ENCODE measurements at regions not wholly inside any gene's neighbourhood (a gene's known extent, or its start where the extent isn't known, plus 50 kb on each side); places are given as distances from the start of the nearest gene placed in this dataset.

DNA sequence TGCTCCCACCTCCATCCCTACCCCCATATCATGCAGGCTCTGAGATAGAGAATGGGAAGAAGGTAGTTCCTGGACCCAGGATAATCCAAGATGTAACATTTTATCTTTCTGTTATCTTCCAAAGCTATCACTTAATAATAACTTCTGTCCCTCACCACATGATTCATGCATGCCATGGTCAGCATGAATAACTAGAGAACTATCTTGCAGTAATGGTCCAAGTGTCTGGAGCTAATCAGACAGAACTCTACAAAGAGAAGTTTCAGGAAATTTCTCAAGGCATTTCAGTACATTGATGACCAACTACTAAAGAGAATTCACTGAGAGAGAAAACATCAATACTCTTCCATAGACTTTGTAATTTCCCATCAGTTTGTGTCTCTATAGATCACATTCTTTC lies 1469.7 kb upstream of the PIK3C3 start:
- DNase-seq, result no peak

DNA sequence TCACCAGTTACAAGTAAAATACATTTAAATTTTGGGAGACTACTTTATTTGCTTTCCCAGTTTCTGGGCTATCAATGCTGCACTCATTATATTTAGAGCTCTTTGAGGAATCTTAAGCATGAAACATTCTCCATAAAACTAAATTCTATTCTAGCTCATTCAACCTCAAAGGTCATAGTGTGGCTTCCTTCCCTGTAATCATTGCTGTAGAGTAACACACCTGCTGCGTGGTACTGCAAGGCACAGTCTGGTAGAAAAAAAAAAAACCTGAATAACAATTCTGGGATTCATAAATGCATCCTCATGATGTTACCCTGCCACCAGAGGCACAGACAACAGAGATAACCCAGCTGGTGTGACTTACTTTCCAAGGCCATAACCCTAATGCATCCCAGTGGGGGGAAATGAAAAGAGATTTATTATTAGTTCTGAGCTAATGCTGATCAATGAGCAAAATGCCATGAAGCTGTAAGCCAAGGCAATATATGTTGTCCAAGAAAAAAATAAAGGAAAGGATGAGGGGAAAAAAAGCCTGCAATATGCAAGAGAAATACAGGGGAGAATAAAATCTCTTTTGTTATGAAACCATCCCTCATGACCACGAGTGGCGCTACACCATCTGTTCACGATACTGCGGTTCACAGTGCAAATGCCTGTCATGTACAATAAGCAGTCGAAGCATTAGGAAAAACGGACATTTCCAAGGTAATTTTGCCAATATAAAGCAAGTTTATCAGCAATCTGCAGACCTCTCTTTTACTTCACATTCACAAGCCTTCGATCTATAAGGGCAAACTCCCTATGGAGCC lies 1481.6 kb upstream of the PIK3C3 start:
- DNase-seq, result no peak

DNA sequence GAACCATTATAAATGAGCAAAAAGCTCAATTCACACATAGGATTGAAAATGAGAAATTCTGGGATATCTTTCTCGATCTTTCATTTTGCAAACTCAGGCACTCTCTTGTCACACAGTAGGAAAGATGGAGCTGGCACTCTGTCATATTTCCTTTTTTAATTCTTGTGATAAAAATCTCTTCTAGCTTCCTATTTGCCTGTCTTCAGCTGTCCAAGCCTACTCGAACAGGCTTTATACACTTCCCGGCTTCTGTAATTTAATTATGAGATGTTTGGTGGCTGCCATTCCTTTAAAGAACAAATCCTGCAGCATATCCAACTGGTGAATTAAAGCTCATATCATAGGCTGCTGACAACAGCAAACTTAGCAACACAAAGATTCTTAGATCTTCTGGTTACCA lies 1484.3 kb upstream of the PIK3C3 start:
- DNase-seq, result no peak

DNA sequence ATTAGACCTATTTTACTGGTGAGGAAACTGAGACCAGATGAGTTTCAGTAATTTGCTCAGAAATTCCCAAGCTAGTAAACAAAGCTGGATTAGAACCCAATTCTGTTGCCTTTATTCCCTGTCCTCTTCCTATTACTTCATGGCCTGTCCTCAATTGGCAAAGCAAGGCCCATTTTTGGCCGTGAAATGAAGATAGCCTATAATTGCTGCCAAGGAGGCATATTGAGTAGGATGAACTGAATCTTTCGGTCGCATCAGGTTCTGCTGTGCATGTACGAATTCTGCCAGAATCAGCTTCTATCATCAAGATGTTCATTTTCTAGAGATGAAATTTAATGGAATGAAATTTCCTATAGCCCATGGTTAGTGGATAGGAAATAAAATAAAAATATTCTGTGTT lies 1485.2 kb upstream of the PIK3C3 start:
- no peak for DNase-seq

DNA sequence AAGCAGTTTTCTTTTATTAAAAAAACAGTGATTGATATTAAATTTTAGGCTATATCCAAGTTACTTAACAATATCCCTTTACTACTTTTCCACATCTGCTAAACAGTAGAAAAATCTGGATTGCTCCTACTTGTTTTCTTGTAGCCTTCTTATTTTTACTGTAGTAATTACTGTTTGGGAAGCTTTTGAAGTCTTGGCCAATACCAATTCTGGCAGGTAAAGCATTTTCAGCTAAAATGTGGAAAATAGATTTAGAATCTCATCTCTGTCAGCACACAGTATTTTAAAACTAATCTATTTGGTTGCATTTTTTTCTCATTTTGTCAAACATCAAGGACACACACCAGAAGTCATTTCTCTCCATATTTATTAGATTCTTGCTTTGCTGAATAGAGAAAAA lies 1485.7 kb upstream of the PIK3C3 start:
- no peak for DNase-seq

DNA sequence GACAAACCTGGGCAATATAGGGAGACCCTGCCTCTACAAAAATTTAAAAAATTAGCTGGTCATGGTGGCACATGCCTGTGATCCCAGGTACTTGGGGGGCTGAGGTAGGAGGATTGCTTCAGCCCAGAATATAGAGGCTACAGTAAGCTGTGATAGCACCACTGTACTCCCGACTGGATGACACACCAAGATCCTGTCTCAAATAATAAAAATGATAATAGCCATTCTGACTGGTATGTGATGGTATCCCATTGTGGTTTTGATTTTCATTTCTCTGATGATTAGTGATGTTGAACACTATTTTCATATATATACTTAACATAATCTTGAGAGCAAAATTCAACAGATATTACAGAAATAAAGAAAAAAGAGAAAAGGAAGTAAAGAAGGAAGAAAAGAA lies 1491.0 kb upstream of the PIK3C3 start:
- DNase-seq, result no peak

DNA sequence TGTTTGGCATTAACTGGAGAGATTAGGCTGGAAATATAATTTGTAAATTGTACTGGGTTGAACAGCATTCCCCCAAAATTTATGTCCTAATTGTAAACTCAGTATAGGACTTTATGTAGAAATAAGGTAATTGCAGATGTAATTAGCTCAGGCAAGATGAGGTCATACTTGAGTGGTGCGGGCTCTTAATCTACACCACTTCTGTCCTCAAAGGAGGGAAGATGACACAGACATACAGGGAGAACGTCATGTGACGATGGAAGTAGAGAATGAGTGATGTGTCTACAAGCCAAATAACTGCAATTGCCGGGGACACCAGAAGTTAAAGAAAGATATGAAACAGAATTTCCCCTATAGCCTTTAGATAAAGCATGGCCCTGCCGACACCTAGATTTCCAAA lies 1501.1 kb upstream of the PIK3C3 start:
- no peak for DNase-seq

DNA sequence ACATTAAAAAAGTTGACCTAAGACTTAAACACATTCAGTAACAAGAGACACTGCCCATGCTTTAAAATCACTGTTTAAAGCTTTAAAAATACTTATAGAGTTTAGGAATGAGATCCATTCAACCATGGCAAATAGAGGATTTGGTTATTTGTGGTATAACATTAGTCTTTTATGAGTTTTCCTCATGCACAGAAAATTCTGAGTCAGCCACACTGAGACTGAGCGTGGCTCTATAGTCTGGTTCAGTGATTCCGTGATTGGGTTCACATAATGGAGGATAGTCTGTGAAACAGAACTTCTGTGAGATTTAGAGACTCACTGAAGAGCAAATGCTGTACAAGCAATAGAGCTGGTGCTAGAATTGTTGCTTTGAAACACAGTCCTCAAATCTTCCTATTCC lies 1502.4 kb upstream of the PIK3C3 start:
- DNase-seq, result no peak

DNA sequence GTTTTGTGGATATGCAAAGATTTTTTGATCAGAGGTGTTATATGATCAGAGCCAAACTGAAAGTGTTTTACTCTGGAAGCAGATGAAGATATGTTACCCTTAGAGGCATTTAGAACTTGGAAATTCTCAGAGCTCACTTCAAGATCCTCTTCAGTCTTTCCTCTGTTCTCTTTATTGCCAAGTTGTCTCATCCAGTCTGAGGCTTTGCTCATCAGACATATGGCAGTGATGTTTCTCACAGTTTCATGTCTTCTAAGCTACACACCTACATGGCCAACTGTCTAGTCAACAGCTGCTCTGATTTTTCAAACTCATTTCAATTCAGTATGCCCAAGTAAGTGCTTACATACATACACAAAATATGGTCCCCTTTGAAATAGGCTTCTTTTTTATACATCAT lies 1504.3 kb upstream of the PIK3C3 start:
- DNase-seq, result no peak

DNA sequence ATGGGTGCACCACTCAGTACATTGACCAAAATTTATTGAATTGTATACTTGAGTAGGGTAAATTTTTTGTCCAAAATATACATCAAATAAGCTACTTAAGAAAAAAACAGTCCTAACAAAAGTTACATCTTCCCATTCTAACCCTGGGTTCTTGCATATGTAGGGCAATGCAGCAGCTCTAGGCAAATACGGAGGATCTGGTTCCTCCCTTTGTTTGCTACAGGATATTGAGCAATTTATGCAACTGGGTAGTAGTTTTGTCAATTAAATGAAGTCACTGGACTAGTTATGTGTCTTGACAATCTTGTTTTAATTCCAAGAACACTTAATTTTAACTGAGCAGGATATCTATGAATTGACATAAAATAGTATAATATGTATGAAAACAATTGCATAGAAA lies 1507.2 kb upstream of the PIK3C3 start:
- DNase-seq, result no peak

DNA sequence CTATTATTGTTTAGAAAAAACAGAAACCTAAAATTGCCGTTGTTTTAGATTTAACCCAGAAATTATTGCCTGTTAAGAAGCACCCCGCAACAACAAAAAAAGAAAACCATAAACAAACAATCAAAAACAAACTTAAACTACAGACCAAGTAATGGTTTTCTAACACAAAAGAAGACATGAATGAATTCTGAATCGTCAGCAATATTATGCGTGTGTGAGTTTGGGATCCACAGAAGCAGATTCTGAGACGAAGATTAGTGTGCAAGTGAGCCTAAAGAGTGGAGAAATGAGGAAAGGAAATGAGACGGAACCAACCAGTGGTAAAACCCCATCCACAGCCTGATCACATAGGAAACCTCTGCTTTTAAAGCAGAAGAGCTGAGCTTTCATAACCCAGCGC lies 1514.9 kb upstream of the PIK3C3 start:
- no peak for DNase-seq

DNA sequence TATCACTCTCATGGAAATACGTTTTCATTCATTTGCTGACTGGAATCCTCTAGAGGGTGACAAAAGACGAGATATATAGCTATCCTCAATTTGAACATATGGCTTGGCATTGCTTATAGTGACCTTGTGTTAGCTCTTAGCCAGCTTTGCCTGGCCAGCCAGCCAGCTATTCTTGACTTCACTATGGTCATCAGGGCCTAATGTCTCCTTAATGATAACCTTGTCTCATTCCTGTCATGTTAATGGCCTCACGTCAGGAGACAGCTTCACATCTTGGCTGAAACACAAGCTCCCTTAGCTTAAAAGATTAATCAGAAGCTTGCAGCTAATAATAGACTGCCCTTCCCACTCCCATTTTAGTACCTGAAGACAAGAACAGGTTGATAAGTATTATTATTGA lies 1517.5 kb upstream of the PIK3C3 start:
- no peak for DNase-seq

DNA sequence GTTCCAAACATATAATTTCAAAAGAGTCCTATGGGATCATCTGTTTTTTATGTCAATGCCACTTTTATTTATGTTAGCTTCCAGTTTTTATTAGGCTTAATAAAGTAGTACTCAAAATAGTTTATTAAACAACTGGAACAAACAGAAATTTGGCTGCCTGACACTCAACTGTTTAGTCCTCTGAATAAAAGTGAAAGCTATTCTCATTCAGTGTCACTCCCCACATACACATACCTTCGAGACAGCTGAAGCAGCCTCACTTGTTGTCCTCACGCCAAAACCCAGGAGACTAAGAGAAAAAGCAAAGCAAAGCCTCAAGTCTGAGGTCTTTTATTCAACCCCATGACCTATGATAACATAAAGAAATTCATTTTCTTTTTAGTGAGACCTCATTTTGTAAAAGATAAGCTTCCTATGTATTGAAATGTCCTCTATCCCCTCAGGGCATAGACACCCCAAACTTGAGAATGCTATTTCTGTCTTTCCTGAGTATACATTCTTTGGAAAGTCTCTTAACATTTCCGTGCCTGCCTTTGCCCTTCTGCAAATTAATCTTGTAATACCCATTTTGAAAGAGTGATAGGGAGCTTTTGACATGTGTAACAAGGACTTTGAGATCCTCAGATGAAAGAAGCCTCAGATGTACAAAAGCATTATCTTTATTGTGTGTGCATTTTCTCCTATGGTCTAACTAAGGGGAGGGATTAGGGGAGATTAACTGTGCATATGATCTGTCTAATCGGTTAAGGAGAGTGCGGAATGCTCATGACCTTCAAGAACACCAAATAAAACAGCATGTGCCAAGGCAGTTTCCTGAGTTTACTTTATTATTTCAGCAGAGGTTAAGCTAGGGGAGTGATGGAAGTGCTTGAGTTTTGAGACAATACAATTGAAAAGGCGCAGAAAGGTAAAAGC lies 1523.7 kb upstream of the PIK3C3 start:
- no peak for DNase-seq

DNA sequence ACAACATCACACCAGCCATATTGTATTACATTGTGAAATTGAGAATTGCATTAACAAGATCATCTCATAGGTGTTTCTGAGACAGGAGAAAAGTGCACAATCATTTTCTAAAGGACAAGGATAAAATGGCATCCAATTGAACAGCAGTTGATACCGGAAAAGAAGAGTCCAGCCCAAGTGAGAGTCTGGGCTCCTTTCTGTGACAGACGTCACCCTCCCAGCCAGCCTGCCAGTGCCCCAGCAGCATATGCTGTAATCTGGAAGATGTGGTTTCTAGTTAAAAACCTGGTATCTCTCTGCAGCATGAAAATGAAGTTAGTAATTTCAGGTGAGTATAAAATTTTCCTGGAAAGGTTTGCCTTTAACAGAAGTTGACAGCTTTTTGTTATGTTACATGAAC lies 1531.7 kb upstream of the PIK3C3 start:
- DNase-seq, result no peak

DNA sequence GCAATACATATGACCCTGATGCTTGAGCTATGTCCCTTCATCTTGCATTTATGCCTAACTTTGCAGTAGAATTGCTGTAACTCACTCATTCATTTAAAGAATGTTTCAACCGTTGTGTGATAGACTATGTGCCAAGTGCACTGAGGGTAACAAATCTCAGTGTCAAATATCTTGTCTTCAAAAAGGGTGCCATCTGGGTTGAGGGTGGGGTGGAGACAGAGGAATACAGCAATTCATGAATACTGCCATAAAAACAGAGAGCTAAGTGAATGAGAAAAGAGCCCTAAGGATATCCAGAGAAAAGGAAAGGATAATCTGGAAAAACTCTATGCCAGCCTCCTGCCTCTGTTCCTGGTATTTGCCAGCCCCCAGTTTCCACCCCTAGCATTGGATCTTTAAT lies 1534.4 kb upstream of the PIK3C3 start:
- DNase-seq, result no peak

DNA sequence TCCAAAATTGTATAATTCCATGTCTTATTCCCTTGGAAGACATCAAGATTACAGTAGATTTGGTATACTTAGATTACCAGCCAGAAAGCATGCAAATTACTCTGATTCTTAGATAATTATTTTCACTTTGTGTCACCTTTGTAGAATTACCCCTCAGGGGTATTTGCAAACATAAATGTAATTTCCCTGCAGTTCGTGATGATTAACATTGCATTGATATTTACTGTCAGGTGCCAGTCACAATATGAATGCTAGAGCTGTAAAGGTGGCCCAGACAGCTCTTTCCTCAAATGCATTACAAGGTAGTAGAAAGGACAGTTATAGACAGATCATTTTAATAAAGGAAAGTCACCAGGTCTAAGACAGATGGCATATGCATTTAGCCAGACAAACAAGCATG lies 1537.5 kb upstream of the PIK3C3 start:
- no peak for DNase-seq

DNA sequence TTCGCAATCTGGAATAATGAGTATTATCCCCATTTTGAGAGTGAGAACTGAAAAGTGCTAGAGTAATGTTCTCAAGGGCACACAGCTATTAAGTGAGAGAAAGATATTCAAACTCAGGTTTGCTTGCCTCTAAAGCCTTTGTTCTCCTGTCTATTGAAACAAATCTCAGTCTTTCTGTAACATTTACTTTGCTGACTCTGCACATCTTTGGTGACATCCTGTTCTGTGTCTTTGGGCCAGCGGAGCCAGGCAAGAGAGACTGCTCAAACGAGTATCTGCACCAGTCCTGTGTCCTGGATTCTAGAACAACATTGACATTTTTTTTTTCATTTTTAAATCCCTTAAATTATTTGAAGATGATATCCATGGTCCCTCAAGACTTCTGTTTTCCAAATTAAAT lies 1539.2 kb upstream of the PIK3C3 start:
- no peak for DNase-seq

DNA sequence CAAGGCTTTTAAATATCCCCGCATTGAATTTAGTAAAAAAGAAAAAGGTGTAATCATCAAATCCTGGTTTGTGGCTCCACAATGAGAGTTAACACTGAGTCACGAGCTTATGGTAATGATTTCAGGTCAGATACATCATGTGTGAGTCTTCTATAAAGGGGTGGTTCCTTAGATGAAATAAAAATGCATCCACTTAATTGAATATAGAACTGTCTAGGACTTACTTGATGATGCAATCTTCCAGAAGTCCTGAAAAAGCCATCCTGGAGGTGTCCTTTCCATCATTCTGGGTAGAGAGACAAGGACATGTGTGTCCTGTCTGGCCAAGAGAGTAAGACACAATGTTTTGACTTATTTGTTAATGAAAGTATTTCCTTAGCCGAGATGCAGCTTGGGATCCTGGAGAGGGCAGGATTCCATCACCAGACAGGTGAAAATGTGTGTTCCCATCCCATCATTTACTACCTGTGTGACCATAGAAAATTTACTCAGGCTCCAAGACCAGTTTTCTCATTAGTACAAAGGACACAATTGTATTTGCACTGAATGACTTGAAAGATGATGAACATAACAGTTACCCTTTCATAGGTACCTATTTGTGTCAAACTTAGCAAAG lies 1539.8 kb upstream of the PIK3C3 start:
- DNase-seq, result no peak

DNA sequence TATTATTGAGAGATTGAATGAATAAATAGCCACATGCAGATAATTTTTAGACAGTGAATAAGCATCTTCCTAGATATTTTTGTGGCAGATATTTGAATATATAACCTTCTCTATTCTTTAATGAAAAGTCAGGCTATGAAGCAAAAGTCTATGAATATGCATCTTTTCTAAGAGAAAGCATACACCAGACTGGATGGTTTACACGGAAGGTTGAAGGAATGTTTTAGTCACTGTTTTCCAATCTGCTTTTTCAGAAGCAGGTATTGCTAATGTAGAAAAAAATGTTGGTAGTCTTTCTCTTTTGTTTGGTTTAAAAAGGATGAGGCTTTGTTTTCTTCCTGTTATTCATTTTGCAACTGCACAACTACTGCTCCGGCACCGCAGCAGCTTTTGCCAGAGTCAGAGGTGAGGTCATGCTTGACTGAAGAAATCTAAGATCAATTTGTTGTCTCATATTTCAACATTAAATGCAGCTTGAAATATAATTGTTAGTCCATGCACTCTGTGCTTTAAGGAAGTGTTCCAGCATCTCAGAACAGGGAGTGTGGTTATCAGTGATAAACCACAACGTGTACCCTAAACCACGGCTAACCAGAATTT lies 1540.8 kb upstream of the PIK3C3 start:
- DNase-seq, result no peak

DNA sequence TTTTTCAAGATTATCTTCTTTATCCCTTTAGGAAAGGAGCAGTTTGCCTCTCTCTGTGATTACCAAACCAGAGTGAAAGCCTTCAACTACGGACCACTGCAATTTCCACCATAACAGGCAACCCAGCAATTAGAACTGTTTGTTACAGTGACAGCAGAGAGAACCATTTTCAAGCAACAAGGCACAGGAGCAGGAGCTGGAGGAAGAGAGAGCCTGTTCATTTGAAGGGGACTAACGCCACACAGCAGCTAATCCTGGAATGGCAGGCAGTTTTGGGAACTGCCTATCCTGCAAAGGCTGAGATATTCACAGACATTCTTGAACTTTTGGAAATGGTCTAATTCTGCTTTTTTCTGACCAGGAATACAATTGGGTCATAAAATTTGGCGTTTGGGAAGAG lies 1541.9 kb upstream of the PIK3C3 start:
- no peak for DNase-seq

DNA sequence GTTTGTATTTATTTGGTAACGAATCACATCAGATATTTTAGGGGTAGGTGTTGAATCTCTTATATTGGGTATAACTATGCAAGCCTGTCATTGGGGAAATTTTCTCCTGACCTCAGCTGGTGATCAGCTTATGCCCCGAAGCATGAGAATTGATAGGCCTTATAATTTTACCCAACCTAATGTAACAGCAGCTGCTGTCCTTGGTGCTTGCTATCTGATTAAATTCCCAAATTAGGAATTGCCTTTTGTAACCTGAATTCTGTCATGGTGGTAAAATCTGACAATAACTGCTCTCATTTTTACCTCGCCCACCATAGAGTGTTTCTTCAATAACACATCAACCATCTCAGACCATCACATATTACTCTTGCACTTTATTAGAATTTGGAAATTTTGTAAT lies 1542.6 kb upstream of the PIK3C3 start:
- no peak for DNase-seq

DNA sequence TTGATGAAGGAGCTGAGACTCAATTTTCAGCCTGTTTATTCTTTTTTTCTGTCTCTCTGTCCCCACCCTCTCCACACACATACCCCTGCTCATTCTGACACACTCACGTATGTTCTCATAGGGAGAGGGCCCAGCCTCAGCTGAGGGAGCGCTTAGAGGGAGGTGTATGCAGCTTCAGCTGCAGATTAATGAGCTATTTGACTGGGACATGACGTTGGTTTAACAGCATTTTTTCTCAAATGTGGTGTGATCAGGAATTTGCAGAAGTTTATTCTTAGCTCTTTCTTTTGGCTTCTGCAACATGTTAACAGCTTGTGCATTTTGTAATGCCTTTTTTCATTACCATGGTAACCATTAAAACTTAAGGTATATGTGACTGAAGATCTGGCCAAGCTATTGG lies 1547.1 kb upstream of the PIK3C3 start:
- no peak for DNase-seq

DNA sequence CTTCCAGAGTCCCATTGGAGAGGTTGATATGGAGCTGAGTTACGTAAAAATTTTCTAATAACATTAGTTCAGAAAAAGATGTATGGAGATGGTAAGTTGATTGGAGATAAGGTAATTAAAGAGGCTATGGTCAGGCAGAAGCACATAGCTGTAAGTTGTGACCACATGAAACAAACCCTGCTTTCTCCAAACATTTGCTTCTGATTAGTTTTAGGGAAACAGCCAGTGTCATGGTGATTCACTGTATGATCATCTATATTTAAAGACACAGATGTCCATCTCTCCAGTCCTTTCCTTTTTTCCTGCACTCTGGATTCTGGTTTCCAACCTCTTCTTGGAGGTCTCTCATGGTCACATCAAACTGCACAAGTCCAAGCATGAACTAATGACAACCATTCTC lies 1550.8 kb upstream of the PIK3C3 start:
- DNase-seq, result no peak

DNA sequence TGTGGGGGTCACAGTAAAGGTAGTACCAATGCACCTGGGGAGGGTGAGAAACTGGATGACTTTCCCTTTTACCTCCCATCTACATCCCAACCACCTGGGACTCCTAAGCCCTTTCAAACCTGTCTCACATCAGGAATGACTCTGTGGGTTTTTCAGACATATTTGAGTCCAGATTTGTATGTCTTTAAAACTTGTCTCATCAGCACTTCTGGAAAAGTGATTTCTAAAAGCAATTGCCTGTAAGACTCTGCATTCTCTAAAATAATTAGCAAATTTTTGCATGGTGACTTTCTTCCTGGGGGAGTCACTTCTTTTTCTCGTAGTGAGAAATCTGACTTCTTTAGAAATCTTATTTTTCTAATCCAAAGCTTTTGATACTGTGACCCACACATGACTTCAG lies 1553.0 kb upstream of the PIK3C3 start:
- no peak for DNase-seq
